PC-9 (cell line): ENCODE measurements at regions not wholly inside any gene's neighbourhood (a gene's known extent, or its start where the extent isn't known, plus 50 kb on each side); places are given as distances from the start of the nearest gene placed in this dataset.

Source experiments
- BruUV-seq: library from RNA; stranded (reverse); fragments of 400-500 nt; replicated peaks from 2 replicates; lab custom pipeline; 2021; lab: Mats Ljungman, UMichigan
- CTCF ChIA-PET: fragments of 300-600 bp; sonication (Branson Sonifier 250); formaldehyde crosslinking; loops from one replicate; lab custom pipeline; 2022; ENCODE audit warnings: antibody characterized with exemption; lab: Charles Lee
- POLR2A ChIA-PET: fragments of 300-600 bp; sonication (Branson Sonifier 250); formaldehyde crosslinking; loops from one replicate; lab custom pipeline; 2022; ENCODE audit warnings: antibody characterized with exemption; ENCODE audit not compliant: unreplicated experiment; lab: Charles Lee
- DNase-seq, 2 experiments: peaks; one replicate each; pipeline versions ENCODE4 v3.0.0 to v3.0.0-alpha.2; 2015 to 2022; ENCODE audit warnings: mixed read lengths in 1 of 2
- H2AFZ ChIP-seq: fragments of 200-600 bp; sonication (generic); 2 replicates; pipeline ENCODE4 v1.8.1; 2017; ENCODE audit warnings: antibody characterized with exemption
- H3F3A ChIP-seq: fragments of 200-600 bp; sonication (generic); 2 replicates; pipeline ENCODE4 v1.8.1; 2017; ENCODE audit warnings: antibody characterized with exemption, mild to moderate bottlenecking, low read depth; ENCODE audit not compliant: insufficient read depth
- H3K27ac ChIP-seq: fragments of 200-600 bp; sonication (generic); 2 replicates; pipeline ENCODE4 v1.6.1; 2016; ENCODE audit warnings: mixed run types
- H3K27me3 ChIP-seq: fragments of 200-600 bp; sonication (generic); 2 replicates; pipeline ENCODE4 v1.6.1; 2016; ENCODE audit warnings: low read depth, mixed run types; ENCODE audit not compliant: insufficient read depth
- H3K36me3 ChIP-seq: fragments of 200-600 bp; sonication (generic); 2 replicates; pipeline ENCODE4 v1.6.1; 2016; ENCODE audit warnings: low read depth, mixed run types
- H3K4me1 ChIP-seq: fragments of 200-600 bp; sonication (generic); replicated peaks from 2 replicates; pipeline ENCODE4 v1.6.1; 2016; ENCODE audit warnings: mixed run types; ENCODE audit not compliant: insufficient read depth
- H3K4me2 ChIP-seq: fragments of 200-600 bp; sonication (generic); 2 replicates; pipeline ENCODE4 v1.6.1; 2017; ENCODE audit warnings: mixed run types
- H3K4me3 ChIP-seq: fragments of 200-600 bp; sonication (generic); 2 replicates; pipeline ENCODE4 v1.6.1; 2016; ENCODE audit warnings: mixed run types
- H3K79me2 ChIP-seq: fragments of 200-600 bp; sonication (generic); 2 replicates; pipeline ENCODE4 v1.6.1; 2017; ENCODE audit warnings: low read depth, mixed run types
- H3K9me2 ChIP-seq: fragments of 200-600 bp; sonication (generic); 2 replicates; pipeline ENCODE4 v1.8.1; 2017; ENCODE audit warnings: mild to moderate bottlenecking; ENCODE audit not compliant: insufficient read depth
- H3K9me3 ChIP-seq: fragments of 200-600 bp; sonication (generic); 2 replicates; pipeline ENCODE4 v1.8.1; 2016; ENCODE audit warnings: low read depth; ENCODE audit not compliant: insufficient read depth
- H4K20me1 ChIP-seq: fragments of 200-600 bp; sonication (generic); 2 replicates; pipeline ENCODE4 v1.8.1; 2017; ENCODE audit not compliant: insufficient read depth
- EZH2 ChIP-seq: fragments of 200-600 bp; sonication (generic); IDR thresholded peaks from 2 replicates; pipeline ENCODE4 v1.8.0; 2017; ENCODE audit warnings: antibody characterized with exemption, low read depth
- intact Hi-C: fragments of 100-400 bp; cut with micrococcal nuclease; formaldehyde crosslinking; loops from one replicate; pipeline ENCODE4 v1.10.0; 2022; ENCODE audit not compliant: unreplicated experiment
- TF ChIP-seq, protein P1 (sequence below): fragments of 200-600 bp; sonication (generic); conservative IDR thresholded peaks from 2 replicates; pipeline ENCODE4 v1.6.1; 2017; ENCODE audit warnings: mixed run types, antibody characterized with exemption, mild to moderate bottlenecking, moderate library complexity

DNA sequence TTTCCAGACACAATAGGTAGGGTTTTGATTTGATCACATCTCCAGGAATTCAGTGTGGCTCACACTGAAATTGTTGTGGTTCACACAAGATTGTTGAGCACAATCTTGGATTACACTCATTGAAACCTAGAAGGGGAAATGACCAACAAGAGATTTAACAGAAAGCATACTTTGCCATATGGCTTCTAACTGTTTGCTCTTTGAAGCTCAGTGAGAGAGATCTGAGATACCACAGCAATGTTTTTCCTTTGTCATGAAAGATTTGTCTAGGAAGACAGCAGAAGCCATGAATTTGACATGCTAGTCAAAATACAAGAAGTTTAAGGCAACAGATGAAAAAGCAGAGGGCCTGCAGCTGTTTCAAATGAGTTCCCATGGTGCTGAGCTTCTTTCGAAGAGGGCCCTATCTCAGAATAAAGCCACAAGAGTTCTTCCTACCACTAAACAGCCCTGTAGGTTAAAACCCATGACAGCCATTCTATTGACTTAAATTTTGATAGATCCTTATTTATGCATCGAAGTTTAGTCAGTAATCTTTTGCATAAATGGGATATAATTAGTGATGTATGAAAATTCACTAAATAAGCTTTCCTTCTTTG lies 650.4 kb downstream of the LTN1 start:
- Histone ChIP-seq H3K4me2 (no peak overlapping the region), H3K4me3 (no peak overlapping the region)
- CTCF ChIA-PET = no interaction called here

DNA sequence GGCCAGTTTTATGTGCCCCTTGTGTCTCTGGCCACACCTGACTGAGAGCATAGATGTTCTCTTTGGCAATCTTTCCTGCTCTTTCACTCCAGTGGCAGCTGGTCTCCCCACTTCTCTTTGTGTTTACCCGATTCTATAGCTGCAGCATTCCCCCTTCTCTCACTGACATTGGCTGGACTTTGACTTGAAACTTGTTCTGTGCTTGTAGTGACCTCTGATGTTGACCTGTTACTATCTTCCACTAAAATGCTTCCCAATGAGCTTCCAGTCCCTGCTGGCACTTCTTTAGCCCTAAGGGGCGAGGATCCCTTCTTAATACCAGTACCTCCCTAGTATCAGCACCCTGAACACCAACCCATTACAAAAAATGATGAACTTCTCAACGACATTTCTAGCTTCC lies 653.3 kb downstream of the LTN1 start:
- Histone ChIP-seq H3K9me3 (no peaks in the 10 kb centered on the region), H3K4me2 (no peak overlapping the region), H3K79me2 (no peaks in the 10 kb centered on the region), H4K20me1 (no peaks in the 10 kb centered on the region), H3K4me1 (no peaks in the 10 kb centered on the region), H3F3A (no peaks in the 10 kb centered on the region), H3K27ac (no peak overlapping the region), H3K4me3 (no peak overlapping the region), H3K27me3 (no peaks in the 10 kb centered on the region), H2AFZ (no peak overlapping the region), H3K9me2 (no peaks in the 10 kb centered on the region), H3K36me3 (no peaks in the 10 kb centered on the region)
- CTCF ChIA-PET = no interaction called here
- intact Hi-C loops = loop anchor here (5.0 to 10.0 kb wide), 2 partner anchors 183 to 285 kb away; no protein-coding TSS in a partner anchor
- POLR2A ChIA-PET = no interaction called here
- BruUV-seq = no TSS peak
- TF ChIP-seq EZH2 = no peak
- TF ChIP-seq, protein P1, sequence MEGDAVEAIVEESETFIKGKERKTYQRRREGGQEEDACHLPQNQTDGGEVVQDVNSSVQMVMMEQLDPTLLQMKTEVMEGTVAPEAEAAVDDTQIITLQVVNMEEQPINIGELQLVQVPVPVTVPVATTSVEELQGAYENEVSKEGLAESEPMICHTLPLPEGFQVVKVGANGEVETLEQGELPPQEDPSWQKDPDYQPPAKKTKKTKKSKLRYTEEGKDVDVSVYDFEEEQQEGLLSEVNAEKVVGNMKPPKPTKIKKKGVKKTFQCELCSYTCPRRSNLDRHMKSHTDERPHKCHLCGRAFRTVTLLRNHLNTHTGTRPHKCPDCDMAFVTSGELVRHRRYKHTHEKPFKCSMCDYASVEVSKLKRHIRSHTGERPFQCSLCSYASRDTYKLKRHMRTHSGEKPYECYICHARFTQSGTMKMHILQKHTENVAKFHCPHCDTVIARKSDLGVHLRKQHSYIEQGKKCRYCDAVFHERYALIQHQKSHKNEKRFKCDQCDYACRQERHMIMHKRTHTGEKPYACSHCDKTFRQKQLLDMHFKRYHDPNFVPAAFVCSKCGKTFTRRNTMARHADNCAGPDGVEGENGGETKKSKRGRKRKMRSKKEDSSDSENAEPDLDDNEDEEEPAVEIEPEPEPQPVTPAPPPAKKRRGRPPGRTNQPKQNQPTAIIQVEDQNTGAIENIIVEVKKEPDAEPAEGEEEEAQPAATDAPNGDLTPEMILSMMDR = no peak
- DNase-seq = no peak

More for the DNA sequence above, 650.4 kb downstream of the LTN1 start:
- Histone ChIP-seq H2AFZ (no peak overlapping the region), H3K9me2 (no peaks in the 10 kb centered on the region), H4K20me1 (no peaks in the 10 kb centered on the region), H3K36me3 (no peaks in the 10 kb centered on the region), H3K27ac (no peak overlapping the region), H3K27me3 (no peaks in the 10 kb centered on the region), H3K4me1 (no peaks in the 10 kb centered on the region), H3K9me3 (no peaks in the 10 kb centered on the region), H3F3A (no peaks in the 10 kb centered on the region), H3K79me2 (no peaks in the 10 kb centered on the region)
- DNase-seq = no peak
- POLR2A ChIA-PET = no interaction called here
- no TSS peak for BruUV-seq
- TF ChIP-seq EZH2 = no peak
- TF ChIP-seq, protein P1 = no peak
- intact Hi-C loops = no loop called here

DNA sequence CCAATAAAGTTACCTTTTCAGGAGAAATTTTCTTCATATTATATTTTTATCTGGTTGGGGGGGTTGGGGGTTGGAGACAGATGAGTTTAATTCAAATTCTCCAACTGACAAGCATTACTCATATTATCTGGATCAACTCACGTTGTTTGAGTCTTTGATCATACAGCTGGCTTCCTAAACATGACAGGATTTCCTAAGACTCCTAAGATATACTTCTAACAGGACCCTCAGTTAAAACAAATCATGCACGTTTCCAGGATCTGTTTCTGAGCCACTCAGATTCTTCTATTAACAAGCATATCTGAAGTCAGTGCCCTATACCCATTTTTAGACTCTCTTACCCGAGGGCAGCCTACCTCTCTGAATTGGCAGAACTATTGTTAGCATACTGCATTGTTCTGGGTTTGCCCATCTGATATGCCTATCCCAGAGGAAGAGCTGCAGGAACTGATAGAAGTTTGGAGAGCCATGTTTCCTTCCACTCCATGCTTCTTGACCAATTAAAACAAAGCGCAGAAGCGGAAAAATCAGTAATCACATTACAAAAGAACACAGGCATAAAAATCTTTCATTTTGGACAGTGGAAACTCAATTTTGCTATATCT lies 653.9 kb downstream of the LTN1 start:
- intact Hi-C loops = loop anchor here (5.0 to 10.0 kb wide), 2 partner anchors 183 to 284 kb away; no protein-coding TSS in a partner anchor
- H3K4me3 ChIP-seq = no peak overlapping the region
- BruUV-seq = no TSS peak
- POLR2A ChIA-PET = no interaction called here
- H3K79me2 ChIP-seq = no peaks in the 10 kb centered on the region
- CTCF ChIA-PET = interaction anchor here (1.0 kb wide), 1 partner anchor 407 kb away, joined by 4 read pairs; no protein-coding TSS in a partner anchor
- TF ChIP-seq, protein P1 = no peak
- no peak for TF ChIP-seq EZH2
- DNase-seq = no peak
- no peaks in the 10 kb centered on the region for H4K20me1 ChIP-seq
- no peak overlapping the region for H3K4me2 ChIP-seq
- H3K27ac ChIP-seq = no peak overlapping the region
- no peaks in the 10 kb centered on the region for H3K9me2 ChIP-seq
- H3K36me3 ChIP-seq = no peaks in the 10 kb centered on the region
- H3K9me3 ChIP-seq = no peaks in the 10 kb centered on the region
- no peak overlapping the region for H2AFZ ChIP-seq
- H3K4me1 ChIP-seq = no peaks in the 10 kb centered on the region
- H3F3A ChIP-seq = no peaks in the 10 kb centered on the region
- no peaks in the 10 kb centered on the region for H3K27me3 ChIP-seq
